ENCODE measurements at regions not wholly inside any gene's neighbourhood (a gene's known extent, or its start where the extent isn't known, plus 50 kb on each side); places are given as distances from the start of the nearest gene placed in this dataset.

- Histone ChIP-seq H3K36me3 (ENCODE audit: insufficient read depth, low read length) (no peaks in the 10 kb centered on the region), H3K27me3 (ENCODE audit: insufficient read depth, low read length, poor library complexity, severe bottlenecking) (no peaks in the 10 kb centered on the region), H3K4me1 (ENCODE audit: insufficient read depth, low read length) (no peaks in the 10 kb centered on the region), H3K9me3 (ENCODE audit: low read length) (no peaks in the 10 kb centered on the region), H3K4me3 (ENCODE audit: low read length) (no peak overlapping the region), H3K27ac (ENCODE audit: low read depth, low read length) (no peak overlapping the region)
- Mint-ChIP-seq H3K4me1 (no peaks in the 10 kb centered on the region), H3K27ac (no peak overlapping the region), H3K27me3 (peaks cover 0 to 1% of the 10 kb centered on the region in 2 donors), H3K36me3 (no peaks in the 10 kb centered on the region), H3K9me3 (peaks cover 0 to 16% (median 5%) of the 10 kb centered on the region in 5 donors), H3K4me3 (no peak overlapping the region)
- DNase-seq: no peak
- POLR2A ChIA-PET: no interaction called here
- CTCF ChIA-PET: no interaction called here
Observed at GRCh38 chr7:118793582-118793981, 569.1 kb downstream of the ANKRD7 start.

- no peaks in the 10 kb centered on the region for H3K9me3 ChIP-seq (ENCODE audit: low read length)
- Mint-ChIP-seq H3K36me3 (no peaks in the 10 kb centered on the region), H3K4me1 (no peaks in the 10 kb centered on the region), H3K27me3 (peaks cover 0 to 1% of the 10 kb centered on the region in 2 donors), H3K27ac (no peak overlapping the region), H3K4me3 (no peak overlapping the region), H3K9me3 (peaks cover 0 to 16% (median 5%) of the 10 kb centered on the region in 5 donors)
- no peak for DNase-seq
- ChIA-PET POLR2A (no interaction called here), CTCF (no interaction called here)
- no peak overlapping the region for H3K27ac ChIP-seq (ENCODE audit: low read depth, low read length)
- no peaks in the 10 kb centered on the region for H3K4me1 ChIP-seq (ENCODE audit: insufficient read depth, low read length)
- no peaks in the 10 kb centered on the region for H3K27me3 ChIP-seq (ENCODE audit: insufficient read depth, low read length, poor library complexity, severe bottlenecking)
- no peak overlapping the region for H3K4me3 ChIP-seq (ENCODE audit: low read length)
- no peaks in the 10 kb centered on the region for H3K36me3 ChIP-seq (ENCODE audit: insufficient read depth, low read length)
Observed at GRCh38 chr7:118794419-118794818, 569.9 kb downstream of the ANKRD7 start.

DNA sequence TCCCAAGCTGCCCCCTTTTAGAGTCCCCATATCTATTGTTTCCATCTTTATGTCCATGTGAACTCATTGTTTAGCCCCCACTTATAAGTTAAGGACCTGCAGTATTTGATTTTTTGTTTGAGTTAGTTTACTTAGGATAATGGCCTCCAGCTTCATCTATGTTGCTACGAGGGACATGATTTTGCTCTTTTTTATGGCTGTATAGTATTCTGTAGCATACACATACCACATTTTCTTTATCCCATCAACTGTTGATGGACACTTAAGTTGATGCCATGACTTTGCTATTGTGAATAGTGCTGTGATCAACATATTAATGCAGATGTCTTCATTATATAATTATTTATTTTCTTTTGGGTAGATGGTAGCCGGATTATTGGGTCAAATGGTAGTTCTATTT lies 576.9 kb downstream of the ANKRD7 start:
- Histone ChIP-seq H3K27me3 (ENCODE audit: insufficient read depth, low read length, poor library complexity, severe bottlenecking) (no peaks in the 10 kb centered on the region), H3K27ac (ENCODE audit: low read depth, low read length) (no peak overlapping the region), H3K9me3 (ENCODE audit: low read length) (no peaks in the 10 kb centered on the region), H3K4me1 (ENCODE audit: insufficient read depth, low read length) (no peaks in the 10 kb centered on the region), H3K36me3 (ENCODE audit: insufficient read depth, low read length) (no peaks in the 10 kb centered on the region), H3K4me3 (ENCODE audit: low read length) (no peak overlapping the region)
- Mint-ChIP-seq H3K4me3 (no peak overlapping the region), H3K27me3 (no peaks in the 10 kb centered on the region), H3K27ac (no peak overlapping the region), H3K9me3 (peaks cover 6 to 27% (median 14%) of the 10 kb centered on the region in 5 donors), H3K4me1 (no peaks in the 10 kb centered on the region), H3K36me3 (no peaks in the 10 kb centered on the region)
- ChIA-PET CTCF (interaction anchor here (0.7 kb wide), 1 partner anchor 95 kb away, joined by 3 read pairs; no protein-coding TSS in a partner anchor), POLR2A (no interaction called here)
- DNase-seq: no peak

- no peaks in the 10 kb centered on the region for H3K4me1 Mint-ChIP-seq
- no peak overlapping the region for H3K4me3 Mint-ChIP-seq
- Histone ChIP-seq H3K9me3 (ENCODE audit: low read length) (no peaks in the 10 kb centered on the region), H3K36me3 (ENCODE audit: insufficient read depth, low read length) (no peaks in the 10 kb centered on the region), H3K27ac (ENCODE audit: low read depth, low read length) (no peak overlapping the region), H3K4me3 (ENCODE audit: low read length) (no peak overlapping the region), H3K4me1 (ENCODE audit: insufficient read depth, low read length) (no peaks in the 10 kb centered on the region), H3K27me3 (ENCODE audit: insufficient read depth, low read length, poor library complexity, severe bottlenecking) (no peaks in the 10 kb centered on the region)
- H3K27me3 Mint-ChIP-seq: no peaks in the 10 kb centered on the region
- H3K9me3 Mint-ChIP-seq: peaks cover 6 to 26% (median 14%) of the 10 kb centered on the region in 5 donors
- no peaks in the 10 kb centered on the region for H3K36me3 Mint-ChIP-seq
- no peak for DNase-seq
- ChIA-PET POLR2A (no interaction called here), CTCF (no interaction called here)
- no peak overlapping the region for H3K27ac Mint-ChIP-seq
Observed at GRCh38 chr7:118802726-118803125, 578.2 kb downstream of the ANKRD7 start.

DNA sequence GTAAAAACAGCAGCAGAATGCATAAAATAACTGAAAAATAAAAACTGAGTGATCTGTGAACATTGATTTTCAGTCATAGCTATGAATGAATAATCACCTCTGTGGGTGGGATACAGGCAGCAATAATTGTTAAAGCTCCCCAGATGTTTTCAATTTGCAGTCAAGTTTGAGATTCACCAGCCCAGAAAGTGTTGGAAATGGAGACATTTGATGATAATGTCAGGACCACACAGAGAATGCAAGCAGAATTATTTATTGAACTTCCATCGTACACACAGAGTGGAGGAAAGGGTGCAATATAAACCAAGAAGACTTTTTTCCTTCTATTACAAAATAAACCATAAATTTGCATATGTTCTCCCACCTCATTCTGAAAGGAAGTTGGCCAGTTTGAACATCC lies 601.7 kb downstream of the ANKRD7 start:
- Mint-ChIP-seq H3K4me1 (no peaks in the 10 kb centered on the region), H3K27ac (no peak overlapping the region), H3K27me3 (no peaks in the 10 kb centered on the region), H3K4me3 (no peak overlapping the region), H3K9me3 (peaks cover 3 to 20% (median 4%) of the 10 kb centered on the region in 5 donors), H3K36me3 (no peaks in the 10 kb centered on the region)
- Histone ChIP-seq H3K36me3 (ENCODE audit: insufficient read depth, low read length) (no peaks in the 10 kb centered on the region), H3K27ac (ENCODE audit: low read depth, low read length) (no peak overlapping the region), H3K4me1 (ENCODE audit: insufficient read depth, low read length) (no peaks in the 10 kb centered on the region), H3K27me3 (ENCODE audit: insufficient read depth, low read length, poor library complexity, severe bottlenecking) (no peaks in the 10 kb centered on the region), H3K4me3 (ENCODE audit: low read length) (no peak overlapping the region), H3K9me3 (ENCODE audit: low read length) (no peaks in the 10 kb centered on the region)
- DNase-seq: no peak
- POLR2A ChIA-PET: no interaction called here
- CTCF ChIA-PET: no interaction called here

GRCh38 chr7:118836933-118837332 lies 612.4 kb downstream of the ANKRD7 start:
- Histone ChIP-seq H3K4me1 (ENCODE audit: insufficient read depth, low read length) (no peaks in the 10 kb centered on the region), H3K9me3 (ENCODE audit: low read length) (no peaks in the 10 kb centered on the region), H3K36me3 (ENCODE audit: insufficient read depth, low read length) (no peaks in the 10 kb centered on the region), H3K27me3 (ENCODE audit: insufficient read depth, low read length, poor library complexity, severe bottlenecking) (no peaks in the 10 kb centered on the region), H3K4me3 (ENCODE audit: low read length) (no peak overlapping the region), H3K27ac (ENCODE audit: low read depth, low read length) (no peak overlapping the region)
- no peak overlapping the region for H3K4me3 Mint-ChIP-seq
- peaks cover 0 to 22% (median 4%) of the 10 kb centered on the region in 5 donors for H3K9me3 Mint-ChIP-seq
- DNase-seq: no peak
- no peaks in the 10 kb centered on the region for H3K4me1 Mint-ChIP-seq
- no peak overlapping the region for H3K27ac Mint-ChIP-seq
- CTCF ChIA-PET: no interaction called here
- H3K36me3 Mint-ChIP-seq: no peaks in the 10 kb centered on the region
- POLR2A ChIA-PET: no interaction called here
- no peaks in the 10 kb centered on the region for H3K27me3 Mint-ChIP-seq

DNA sequence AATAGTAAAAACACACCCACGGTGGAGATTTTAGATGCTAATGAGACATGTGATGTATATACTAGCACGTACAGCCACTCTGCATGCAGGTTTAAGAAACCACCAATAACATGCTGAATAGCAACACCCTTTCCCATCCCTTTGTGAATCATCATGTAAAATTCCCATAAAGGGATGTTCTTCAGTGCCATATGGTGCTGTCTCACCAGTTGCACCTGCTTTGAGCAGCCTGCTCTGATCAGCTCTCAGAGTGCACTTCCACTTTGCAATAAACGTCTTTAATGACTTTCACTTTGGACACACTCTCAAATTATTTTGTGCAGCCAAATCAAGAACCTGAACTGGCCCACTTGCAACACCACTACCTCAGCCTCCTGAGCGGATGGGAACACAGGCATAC lies 615.0 kb downstream of the ANKRD7 start:
- CTCF ChIA-PET: no interaction called here

GRCh38 chr7:118843456-118843855 lies 619.0 kb downstream of the ANKRD7 start:
- Histone ChIP-seq H3K27ac (ENCODE audit: low read depth, low read length) (no peak overlapping the region), H3K9me3 (ENCODE audit: low read length) (no peaks in the 10 kb centered on the region), H3K36me3 (ENCODE audit: insufficient read depth, low read length) (no peaks in the 10 kb centered on the region), H3K4me3 (ENCODE audit: low read length) (no peak overlapping the region), H3K27me3 (ENCODE audit: insufficient read depth, low read length, poor library complexity, severe bottlenecking) (no peaks in the 10 kb centered on the region), H3K4me1 (ENCODE audit: insufficient read depth, low read length) (no peaks in the 10 kb centered on the region)
- ChIA-PET POLR2A (no interaction called here), CTCF (no interaction called here)
- H3K27ac Mint-ChIP-seq: no peak overlapping the region
- H3K36me3 Mint-ChIP-seq: no peaks in the 10 kb centered on the region
- H3K4me3 Mint-ChIP-seq: no peak overlapping the region
- no peak for DNase-seq
- H3K9me3 Mint-ChIP-seq: peaks cover 2 to 15% (median 3%) of the 10 kb centered on the region in 5 donors
- H3K4me1 Mint-ChIP-seq: no peaks in the 10 kb centered on the region
- H3K27me3 Mint-ChIP-seq: no peaks in the 10 kb centered on the region

More for the DNA sequence above, 615.0 kb downstream of the ANKRD7 start:
- Mint-ChIP-seq H3K9me3 (peaks cover 1 to 13% (median 3%) of the 10 kb centered on the region in 5 donors), H3K27ac (no peak overlapping the region), H3K36me3 (no peaks in the 10 kb centered on the region), H3K4me1 (no peaks in the 10 kb centered on the region), H3K27me3 (no peaks in the 10 kb centered on the region), H3K4me3 (no peak overlapping the region)
- Histone ChIP-seq H3K4me1 (ENCODE audit: insufficient read depth, low read length) (no peaks in the 10 kb centered on the region), H3K4me3 (ENCODE audit: low read length) (no peak overlapping the region), H3K27ac (ENCODE audit: low read depth, low read length) (no peak overlapping the region), H3K27me3 (ENCODE audit: insufficient read depth, low read length, poor library complexity, severe bottlenecking) (no peaks in the 10 kb centered on the region), H3K36me3 (ENCODE audit: insufficient read depth, low read length) (no peaks in the 10 kb centered on the region), H3K9me3 (ENCODE audit: low read length) (no peaks in the 10 kb centered on the region)
- DNase-seq: no peak
- POLR2A ChIA-PET: no interaction called here

GRCh38 chr7:118844748-118845147 lies 620.2 kb downstream of the ANKRD7 start:
- no peaks in the 10 kb centered on the region for H3K9me3 ChIP-seq (ENCODE audit: low read length)
- DNase-seq: no peak
- no peak overlapping the region for H3K4me3 ChIP-seq (ENCODE audit: low read length)
- Mint-ChIP-seq H3K4me1 (no peaks in the 10 kb centered on the region), H3K27ac (no peak overlapping the region), H3K4me3 (no peak overlapping the region), H3K36me3 (no peaks in the 10 kb centered on the region), H3K27me3 (no peaks in the 10 kb centered on the region), H3K9me3 (peaks cover 2 to 18% (median 3%) of the 10 kb centered on the region in 5 donors)
- no peak overlapping the region for H3K27ac ChIP-seq (ENCODE audit: low read depth, low read length)
- H3K27me3 ChIP-seq (ENCODE audit: insufficient read depth, low read length, poor library complexity, severe bottlenecking): no peaks in the 10 kb centered on the region
- ChIA-PET POLR2A (no interaction called here), CTCF (no interaction called here)
- no peaks in the 10 kb centered on the region for H3K36me3 ChIP-seq (ENCODE audit: insufficient read depth, low read length)
- no peaks in the 10 kb centered on the region for H3K4me1 ChIP-seq (ENCODE audit: insufficient read depth, low read length)

All from CD8-positive, alpha-beta memory T cell (primary cell).